Hepatocyte (in vitro differentiated cells): ENCODE measurements at regions not wholly inside any gene's neighbourhood (a gene's known extent, or its start where the extent isn't known, plus 50 kb on each side); places are given as distances from the start of the nearest gene placed in this dataset.

Experiments
- EZH2 ChIP-seq: fragments of 200-600 bp; sonication (generic); IDR thresholded peaks from 2 replicates; pipeline ENCODE4 v1.6.1; 2016; ENCODE audit warnings: antibody characterized with exemption, mild to moderate bottlenecking, borderline replicate concordance
- TF ChIP-seq, protein P1 (sequence below): fragments of 200-600 bp; sonication (generic); IDR thresholded peaks from 2 replicates; pipeline ENCODE4 v1.5.1; 2016; ENCODE audit warnings: antibody characterized with exemption, mild to moderate bottlenecking; ENCODE audit not compliant: poor library complexity

DNA sequence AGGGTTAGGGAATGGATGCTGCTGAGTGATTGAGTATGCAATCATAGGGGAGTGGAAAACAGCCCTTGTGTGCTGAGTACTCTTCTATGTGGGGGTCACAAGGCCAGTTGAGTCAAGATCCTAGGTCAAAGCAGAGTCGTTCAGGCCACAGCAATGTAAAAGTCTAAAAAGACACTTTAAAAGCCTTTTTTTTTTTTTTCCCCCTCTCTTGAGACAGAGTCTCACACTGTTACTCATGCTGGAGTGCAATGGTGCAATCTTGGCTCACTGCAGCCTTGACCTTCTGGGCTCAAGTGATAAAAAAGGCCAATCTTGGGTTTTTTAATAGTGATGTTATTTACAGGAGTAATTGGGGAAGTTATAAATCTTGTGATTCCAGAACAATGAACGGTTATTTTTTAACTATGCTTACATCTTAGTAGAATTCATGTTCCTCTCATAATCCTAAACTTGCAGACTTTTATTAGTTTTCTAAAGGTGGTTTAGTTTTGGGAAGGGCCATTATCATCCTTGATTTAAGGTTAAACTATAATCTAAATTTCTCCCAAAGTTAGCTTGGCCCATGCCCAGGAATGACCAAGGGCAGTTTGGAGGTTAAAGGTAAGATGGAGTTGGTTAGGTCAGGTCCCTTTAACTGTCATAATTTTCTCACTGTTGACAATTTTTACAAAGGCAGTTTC, 82.2 kb upstream of the BMP2K start:
- TF ChIP-seq, protein P1, sequence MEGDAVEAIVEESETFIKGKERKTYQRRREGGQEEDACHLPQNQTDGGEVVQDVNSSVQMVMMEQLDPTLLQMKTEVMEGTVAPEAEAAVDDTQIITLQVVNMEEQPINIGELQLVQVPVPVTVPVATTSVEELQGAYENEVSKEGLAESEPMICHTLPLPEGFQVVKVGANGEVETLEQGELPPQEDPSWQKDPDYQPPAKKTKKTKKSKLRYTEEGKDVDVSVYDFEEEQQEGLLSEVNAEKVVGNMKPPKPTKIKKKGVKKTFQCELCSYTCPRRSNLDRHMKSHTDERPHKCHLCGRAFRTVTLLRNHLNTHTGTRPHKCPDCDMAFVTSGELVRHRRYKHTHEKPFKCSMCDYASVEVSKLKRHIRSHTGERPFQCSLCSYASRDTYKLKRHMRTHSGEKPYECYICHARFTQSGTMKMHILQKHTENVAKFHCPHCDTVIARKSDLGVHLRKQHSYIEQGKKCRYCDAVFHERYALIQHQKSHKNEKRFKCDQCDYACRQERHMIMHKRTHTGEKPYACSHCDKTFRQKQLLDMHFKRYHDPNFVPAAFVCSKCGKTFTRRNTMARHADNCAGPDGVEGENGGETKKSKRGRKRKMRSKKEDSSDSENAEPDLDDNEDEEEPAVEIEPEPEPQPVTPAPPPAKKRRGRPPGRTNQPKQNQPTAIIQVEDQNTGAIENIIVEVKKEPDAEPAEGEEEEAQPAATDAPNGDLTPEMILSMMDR: no peak
- TF ChIP-seq EZH2: no peak
